PFSK-1 (cell line): ENCODE measurements at regions not wholly inside any gene's neighbourhood (a gene's known extent, or its start where the extent isn't known, plus 50 kb on each side); places are given as distances from the start of the nearest gene placed in this dataset.

Source experiments
- FOXP2 ChIP-seq: optimal IDR thresholded peaks from 2 replicates; pipeline ENCODE3; 2011; ENCODE audit warnings: borderline replicate concordance, control low read depth, inconsistent platforms; ENCODE audit not compliant: insufficient read depth; ENCODE audit errors: extremely low read length, extremely low read depth
- POLR2AphosphoS5 ChIP-seq: IDR thresholded peaks from 2 replicates; pipeline ENCODE4 v1.6.1; 2012; ENCODE audit warnings: low read depth, mild to moderate bottlenecking, control low read depth, low read length, moderate library complexity
- REST ChIP-seq, 2 experiments: IDR thresholded peaks; 2 replicates each; pipeline versions ENCODE4 v1.6.1 to v1.8.0; 2011 to 2012; ENCODE audit warnings: low read depth in 2 of 2, low read length in 2 of 2, control low read depth in 1 of 2, inconsistent platforms in 1 of 2, mild to moderate bottlenecking in 1 of 2, moderate library complexity in 1 of 2; ENCODE audit not compliant: insufficient read depth in 1 of 2
- SIN3A ChIP-seq: IDR thresholded peaks from 2 replicates; pipeline ENCODE4 v1.6.1; 2012; ENCODE audit warnings: mild to moderate bottlenecking, low read length, moderate library complexity, borderline replicate concordance; ENCODE audit not compliant: insufficient read depth
- TAF1 ChIP-seq: IDR thresholded peaks from 2 replicates; pipeline ENCODE4 v1.6.1; 2012; ENCODE audit warnings: low read length, control low read depth, borderline replicate concordance; ENCODE audit not compliant: insufficient read depth

- TF ChIP-seq TAF1 (no peak), REST (IDR thresholded peaks at IDR 0.05; ENCODE audit: insufficient read depth in 1 of 2, low read depth in 2 of 2, low read length in 2 of 2) (no peak), SIN3A (no peak), FOXP2 (no peak), POLR2AphosphoS5 (no peak)
These were observed 168.5 kb upstream of the ID4 start for GRCh38 chr6:19668710-19669109.

GRCh38 chr6:19669206-19669605, 168.0 kb upstream of the ID4 start:
- TF ChIP-seq REST (IDR thresholded peaks at IDR 0.05; ENCODE audit: insufficient read depth in 1 of 2, low read depth in 2 of 2, low read length in 2 of 2) (no peak), SIN3A (no peak), FOXP2 (no peak), TAF1 (no peak), POLR2AphosphoS5 (no peak)

- TF ChIP-seq TAF1 (no peak), REST (IDR thresholded peaks at IDR 0.05; ENCODE audit: insufficient read depth in 1 of 2, low read depth in 2 of 2, low read length in 2 of 2) (no peak), FOXP2 (no peak), SIN3A (no peak), POLR2AphosphoS5 (no peak)
These were observed 154.3 kb upstream of the ID4 start for GRCh38 chr6:19682859-19683258.

- TF ChIP-seq TAF1 (no peak), POLR2AphosphoS5 (no peak), SIN3A (no peak), FOXP2 (no peak), REST (IDR thresholded peaks at IDR 0.05; ENCODE audit: insufficient read depth in 1 of 2, low read depth in 2 of 2, low read length in 2 of 2) (no peak)
These were observed 146.7 kb upstream of the ID4 start for GRCh38 chr6:19690325-19691075.
